ENCODE measurements at regions not wholly inside any gene's neighbourhood (a gene's known extent, or its start where the extent isn't known, plus 50 kb on each side); places are given as distances from the start of the nearest gene placed in this dataset.

GRCh38 chr1:234843946-234844345 is 234.0 kb upstream of the IRF2BP2 start:
- H3K9me3 ChIP-seq (ENCODE audit: low read length) = no peaks in the 10 kb centered on the region
- H3K27ac ChIP-seq (ENCODE audit: low read length) = no peak overlapping the region
- H4K20me1 ChIP-seq (ENCODE audit: insufficient read depth) = no peaks in the 10 kb centered on the region
- no peak overlapping the region for H2AFZ ChIP-seq (ENCODE audit: low read depth, low read length)
- no peak overlapping the region for H3K4me3 ChIP-seq (ENCODE audit: low read length)
- TF ChIP-seq POLR2AphosphoS5 (IDR thresholded peaks at IDR 0.05) = no peak
- TF ChIP-seq EP300 (conservative IDR thresholded peaks at IDR 0.05; ENCODE audit: poor library complexity, severe bottlenecking) = no peak
- no peak for TF ChIP-seq RAD21 (conservative IDR thresholded peaks at IDR 0.05)
- TF ChIP-seq CTCF (IDR thresholded peaks at IDR 0.05; ENCODE audit: poor library complexity, severe bottlenecking) = no peak
- no peak for TF ChIP-seq MXI1 (conservative IDR thresholded peaks at IDR 0.05; ENCODE audit: poor library complexity, severe bottlenecking)
- no peak for TF ChIP-seq SMC3 (conservative IDR thresholded peaks at IDR 0.05; ENCODE audit: poor library complexity)
- no peak for TF ChIP-seq TAF1 (IDR thresholded peaks at IDR 0.05; ENCODE audit: low read depth)
- no peak for TF ChIP-seq REST (IDR thresholded peaks at IDR 0.05; ENCODE audit: borderline replicate concordance)
- no peak for TF ChIP-seq EZH2 (IDR thresholded peaks at IDR 0.05; ENCODE audit: borderline replicate concordance, insufficient read depth, low read length, poor library complexity, severe bottlenecking)
- H3K79me2 ChIP-seq (replicated peaks; ENCODE audit: insufficient read depth, low read length) = no peaks in the 10 kb centered on the region
- no peaks in the 10 kb centered on the region for H3F3A ChIP-seq (ENCODE audit: insufficient read depth, low read length, poor library complexity, severe bottlenecking)
- H3K36me3 ChIP-seq (ENCODE audit: insufficient read depth, low read length) = no peaks in the 10 kb centered on the region
- no peaks in the 10 kb centered on the region for H3K9me2 ChIP-seq (ENCODE audit: insufficient read depth, low read length)
- no peak overlapping the region for H3K9ac ChIP-seq (ENCODE audit: low read length)
- H3K27me3 ChIP-seq (ENCODE audit: insufficient read depth, low read depth, low read length) = no peaks in the 10 kb centered on the region
- no peak overlapping the region for H3K4me2 ChIP-seq (ENCODE audit: low read length)

GRCh38 chr1:234842726-234843641 is 233.0 kb upstream of the IRF2BP2 start:
- Histone ChIP-seq H3K27ac (ENCODE audit: low read length) (no peak overlapping the region), H3K4me2 (ENCODE audit: low read length) (no peak overlapping the region), H2AFZ (ENCODE audit: low read depth, low read length) (no peak overlapping the region), H3K9me3 (ENCODE audit: low read length) (no peaks in the 10 kb centered on the region), H3K9ac (ENCODE audit: low read length) (no peak overlapping the region), H4K20me1 (ENCODE audit: insufficient read depth) (no peaks in the 10 kb centered on the region), H3F3A (ENCODE audit: insufficient read depth, low read length, poor library complexity, severe bottlenecking) (no peaks in the 10 kb centered on the region), H3K36me3 (ENCODE audit: insufficient read depth, low read length) (no peaks in the 10 kb centered on the region), H3K27me3 (ENCODE audit: insufficient read depth, low read depth, low read length) (no peaks in the 10 kb centered on the region), H3K9me2 (ENCODE audit: insufficient read depth, low read length) (no peaks in the 10 kb centered on the region), H3K4me3 (ENCODE audit: low read length) (no peak overlapping the region), H3K79me2 (replicated peaks; ENCODE audit: insufficient read depth, low read length) (no peaks in the 10 kb centered on the region)
- TF ChIP-seq POLR2AphosphoS5 (IDR thresholded peaks at IDR 0.05) (peak; percentile 19), RAD21 (conservative IDR thresholded peaks at IDR 0.05) (no peak)

Measured in neural cell (in vitro differentiated cells).